SK-N-MC (cell line): ENCODE measurements at regions not wholly inside any gene's neighbourhood (a gene's known extent, or its start where the extent isn't known, plus 50 kb on each side); places are given as distances from the start of the nearest gene placed in this dataset.
"Not testable (repeated sequence)": the region's sequence is repeated elsewhere in the genome, so short reads cannot be mapped to it uniquely, and the experiment has no call there.

Source experiments
- EZH2 ChIP-seq: fragments of 200-600 bp; sonication (generic); IDR thresholded peaks from one replicate; pipeline ENCODE4 v1.6.1; 2017; ENCODE audit warnings: antibody characterized with exemption
- FOXP2 ChIP-seq: optimal IDR thresholded peaks from 2 replicates; pipeline ENCODE3; 2011; ENCODE audit warnings: mild to moderate bottlenecking, moderate library complexity; ENCODE audit not compliant: insufficient read depth; ENCODE audit errors: extremely low read length, control extremely low read depth
- POLR2AphosphoS5 ChIP-seq: IDR thresholded peaks from 2 replicates; pipeline ENCODE4 v1.6.1; 2012; ENCODE audit warnings: mild to moderate bottlenecking, low read depth, low read length, borderline replicate concordance

GRCh38 chr19:28057026-28057425 lies 1155.9 kb downstream of the UQCRFS1 start:
- TF ChIP-seq POLR2AphosphoS5, EZH2, FOXP2: not testable (repeated sequence)
